Stimulated activated naive CD4-positive, alpha-beta T cell (primary cell): ENCODE measurements at regions not wholly inside any gene's neighbourhood (a gene's known extent, or its start where the extent isn't known, plus 50 kb on each side); places are given as distances from the start of the nearest gene placed in this dataset.

Source experiments
- DNase-seq, 6 experiments: peaks; one replicate each; lab custom pipeline; 2025; lab: John Stamatoyannopoulos, UW

DNA sequence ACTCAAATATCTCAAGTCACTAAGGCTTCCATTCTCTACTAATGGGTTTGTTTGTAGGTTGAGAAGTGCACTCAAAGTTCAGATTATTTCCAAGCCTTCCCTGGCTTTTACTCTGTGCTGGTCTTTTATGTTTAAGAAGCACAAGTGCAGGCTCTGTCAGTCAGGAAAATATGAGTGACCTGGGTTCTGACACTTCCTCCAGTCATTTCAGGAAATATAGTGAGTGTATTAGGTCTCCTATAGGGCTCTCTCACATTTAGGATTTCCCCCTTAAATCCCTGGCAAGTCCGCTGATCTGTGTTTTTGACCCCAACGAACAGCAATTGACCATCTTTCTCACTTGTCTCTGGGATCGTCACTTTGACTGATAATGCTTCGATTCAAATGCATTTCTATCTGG, 210.2 kb downstream of the ARPP21 start:
- DNase-seq = no peak

DNA sequence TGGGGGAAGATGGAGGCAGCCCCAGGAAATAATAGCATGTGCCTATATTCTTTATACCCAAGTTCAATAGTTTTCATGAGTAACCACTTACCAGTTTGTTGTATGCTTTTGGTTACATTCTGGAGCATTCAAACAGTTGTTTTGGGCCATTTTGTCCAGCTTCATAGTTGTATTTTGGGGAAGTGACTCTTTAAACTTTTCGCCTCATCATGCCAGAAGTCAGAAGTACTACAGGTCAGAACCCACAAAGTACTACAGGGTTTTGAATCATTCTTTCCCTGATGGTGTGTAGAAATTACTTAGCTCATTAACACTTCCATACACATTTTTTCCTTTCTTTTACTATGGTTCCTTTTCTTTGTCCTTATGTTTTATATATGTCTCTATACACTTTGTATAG, 210.6 kb downstream of the ARPP21 start:
- no peak for DNase-seq

DNA sequence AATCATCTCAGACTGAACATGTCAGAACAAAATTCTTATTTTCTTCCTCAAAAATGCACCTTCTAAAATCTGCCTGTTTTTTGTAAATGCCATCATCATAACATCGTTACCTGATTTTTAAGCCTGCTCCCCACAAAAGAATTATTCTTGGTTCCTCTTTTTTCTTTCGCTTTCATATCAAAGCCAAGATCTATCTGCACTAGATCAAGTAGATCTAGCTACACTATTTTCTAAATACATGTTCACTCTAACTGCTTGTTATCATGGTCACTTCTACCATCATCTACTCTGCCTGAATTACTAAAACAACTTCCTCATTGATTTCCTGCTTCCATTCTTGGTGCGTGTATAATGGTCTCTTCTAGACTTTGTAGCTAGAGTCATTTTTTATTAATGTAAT, 217.7 kb downstream of the ARPP21 start:
- DNase-seq = no peak

DNA sequence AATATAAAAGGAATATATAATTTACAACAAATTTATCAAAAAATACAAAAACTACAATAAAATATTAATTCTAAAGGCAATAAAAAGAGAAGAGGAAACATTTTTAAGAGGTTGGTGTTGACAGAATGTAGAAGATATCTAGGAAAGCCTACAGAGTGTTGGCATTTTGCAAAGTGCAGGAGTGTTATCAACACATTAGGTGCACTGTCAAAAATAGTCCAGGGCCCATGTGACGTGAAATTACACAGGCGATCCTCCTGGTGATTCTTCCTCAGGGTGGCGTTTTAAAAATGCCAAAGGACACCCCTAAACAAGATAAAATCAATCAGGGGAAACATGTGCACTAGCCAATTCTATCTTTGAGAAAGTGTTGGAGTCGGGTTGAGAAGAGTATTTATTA, 222.7 kb downstream of the ARPP21 start:
- DNase-seq = no peak

DNA sequence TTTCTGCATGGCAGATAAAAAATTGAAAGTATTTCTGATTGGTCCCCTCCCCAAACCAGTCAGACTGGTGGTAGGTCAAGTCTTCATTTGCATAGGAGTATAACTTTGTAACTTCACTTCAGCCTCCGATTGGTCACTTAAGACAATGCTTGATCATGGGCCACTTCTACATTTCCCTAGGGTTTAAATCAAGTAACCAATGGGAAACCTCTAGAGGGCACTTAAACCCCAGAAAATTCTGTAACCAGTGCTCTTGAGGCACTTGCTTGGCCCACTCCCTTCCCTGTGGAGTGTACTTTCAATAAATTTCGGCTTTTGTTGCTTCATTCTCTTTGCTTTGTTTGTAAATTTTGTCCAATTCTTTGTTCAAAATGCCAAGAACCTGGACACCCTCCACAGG, 225.5 kb downstream of the ARPP21 start:
- no peak for DNase-seq

DNA sequence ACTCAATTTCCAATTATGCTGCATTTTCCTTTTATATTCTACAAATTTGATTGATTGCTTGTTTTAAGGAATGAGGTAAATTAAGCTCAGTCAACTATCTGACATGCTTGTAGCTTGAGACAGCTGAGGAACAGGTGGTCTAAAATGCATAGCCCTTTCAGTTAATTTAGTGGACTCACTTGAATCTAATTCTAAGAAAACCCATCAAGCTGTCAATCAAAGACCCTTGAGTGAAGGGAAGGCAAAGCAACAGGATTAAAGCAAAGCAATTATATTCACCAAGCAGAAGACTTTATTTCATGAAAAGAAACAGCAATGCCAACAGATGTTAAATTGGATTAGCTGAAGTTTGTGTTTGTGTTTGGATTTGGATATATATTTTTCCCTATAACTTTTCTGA, 228.5 kb downstream of the ARPP21 start:
- no peak for DNase-seq

DNA sequence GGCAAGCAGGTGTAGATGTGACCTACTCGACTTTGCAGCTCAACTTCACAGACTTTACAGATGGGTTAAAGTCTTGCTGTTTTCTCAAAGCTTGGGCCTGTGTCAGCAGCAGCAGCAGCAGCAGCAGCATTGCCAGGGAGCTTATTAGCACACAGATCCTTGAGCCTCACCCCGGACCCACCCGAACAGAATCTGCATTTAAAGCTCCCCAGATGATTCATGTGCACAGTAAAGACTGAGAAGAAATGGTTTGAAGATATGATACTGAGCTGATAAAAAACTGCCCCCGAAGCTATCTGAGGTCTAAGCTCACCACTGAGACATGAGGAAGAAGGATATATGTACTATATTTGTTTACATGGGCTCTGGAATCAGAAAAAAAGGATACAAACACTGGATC, 231.7 kb downstream of the ARPP21 start:
- DNase-seq = no peak

DNA sequence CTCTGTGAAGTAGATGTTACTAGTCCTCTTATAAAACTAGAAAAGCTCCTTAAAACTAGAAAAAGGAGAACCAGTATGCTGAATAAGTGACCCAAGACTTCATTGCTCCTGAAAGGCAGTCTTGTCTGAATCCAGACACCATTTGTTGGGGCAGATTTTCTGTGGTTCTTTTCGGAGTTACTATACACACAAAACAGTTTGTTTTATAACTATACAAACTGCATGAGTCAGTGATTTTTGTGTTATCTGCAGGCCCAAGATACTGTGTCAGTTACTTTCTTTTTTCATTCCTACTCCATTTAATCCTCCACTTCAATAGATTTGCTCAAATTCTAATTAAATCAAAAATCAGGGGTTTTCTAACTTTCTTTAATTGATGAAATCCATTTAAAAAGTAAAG, 244.6 kb downstream of the ARPP21 start:
- no peak for DNase-seq

DNA sequence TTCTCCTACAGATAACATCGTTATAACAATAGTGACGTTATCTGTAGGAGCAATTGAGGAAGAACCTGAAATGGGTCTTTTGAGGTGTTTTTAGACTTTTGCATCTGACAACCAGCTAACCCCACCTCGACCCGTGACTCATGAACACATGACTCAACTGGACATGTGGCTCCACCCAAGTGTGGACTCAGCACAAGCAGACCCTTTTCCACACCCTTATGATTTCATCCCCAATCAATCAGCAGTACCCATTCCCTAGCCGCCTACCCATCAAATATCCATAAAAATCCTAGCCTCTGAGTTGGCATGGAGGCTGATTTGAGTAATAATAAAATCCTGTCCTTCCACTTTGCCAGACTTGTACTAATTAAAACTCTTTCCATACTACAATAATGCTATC, 255.4 kb downstream of the ARPP21 start:
- DNase-seq = no peak

DNA sequence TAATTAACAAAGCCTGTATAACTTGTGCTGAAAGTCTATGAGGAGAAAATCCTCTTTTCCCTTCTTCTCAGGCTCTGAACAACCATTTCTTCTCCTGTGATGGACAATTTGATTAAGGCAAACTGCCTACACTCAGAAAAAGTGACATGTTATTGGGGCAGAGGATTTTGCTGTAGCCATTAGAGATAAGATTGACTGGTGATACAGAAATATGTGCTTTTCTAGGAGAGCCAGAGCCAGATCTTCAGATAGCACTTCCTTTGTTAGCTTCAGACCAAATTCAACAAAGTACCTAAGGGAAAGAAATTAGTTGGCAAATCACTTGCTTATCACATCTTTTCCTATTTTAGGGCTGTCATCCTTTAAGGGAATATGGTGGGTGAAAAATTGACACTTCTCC, 259.9 kb downstream of the ARPP21 start:
- DNase-seq = no peak

DNA sequence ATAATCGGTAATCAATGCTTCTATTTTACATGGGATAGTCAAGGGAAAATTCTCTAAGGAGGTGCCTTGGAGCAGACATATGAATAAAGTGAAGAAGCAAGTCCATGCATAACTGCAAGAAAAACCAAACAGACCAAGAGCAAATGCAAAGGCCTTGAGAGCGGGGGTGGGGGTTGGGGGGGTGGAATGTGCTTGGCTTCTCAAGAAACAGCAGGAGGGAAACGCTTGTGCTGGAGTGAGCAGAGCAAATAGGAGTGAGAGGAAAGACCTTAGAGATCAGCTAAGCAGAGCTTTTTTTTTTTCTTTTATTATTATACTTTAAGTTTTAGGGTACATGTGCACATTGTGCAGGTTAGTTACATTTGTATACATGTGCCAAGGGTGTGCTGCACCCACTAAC, 260.8 kb downstream of the ARPP21 start:
- DNase-seq = no peak

DNA sequence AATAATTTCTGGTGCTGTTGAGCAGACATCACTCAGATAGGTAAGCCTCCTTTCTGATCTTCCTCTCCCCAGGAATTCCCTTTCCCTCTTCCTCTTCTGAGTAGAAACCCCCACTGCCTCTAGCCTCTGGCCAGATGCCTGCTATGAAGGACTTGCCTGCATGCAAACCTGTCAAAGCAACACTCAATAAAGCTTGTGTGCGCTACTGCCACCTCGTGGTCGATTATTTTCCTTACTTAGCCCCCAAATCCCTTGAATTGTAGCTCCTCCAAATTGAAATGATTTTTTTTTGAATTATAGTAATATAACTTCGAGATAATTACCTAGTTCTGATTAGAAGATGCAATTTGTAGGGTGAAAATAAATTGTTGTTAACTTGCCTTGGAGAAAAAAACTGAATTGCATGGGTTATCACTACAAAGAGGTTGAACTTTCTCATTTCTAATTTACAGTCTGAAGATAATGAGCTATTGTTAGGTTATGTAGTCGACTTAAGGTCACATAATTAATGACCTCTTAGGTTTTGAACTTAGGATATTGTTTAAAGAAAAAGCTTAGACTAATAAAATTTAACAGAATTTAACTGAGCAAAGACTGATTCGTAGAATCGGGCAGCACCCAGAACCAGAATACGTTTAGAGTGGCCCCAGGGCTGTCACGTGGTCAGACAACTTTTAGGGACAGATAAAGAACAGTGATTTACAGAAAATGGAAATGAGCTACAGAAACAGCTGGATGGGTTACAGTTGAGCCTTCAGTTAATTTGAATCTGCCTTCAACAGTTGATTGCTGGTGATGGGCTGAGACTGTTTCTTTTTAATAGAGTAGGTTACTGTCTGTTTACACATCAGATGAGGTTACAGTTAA, 269.3 kb downstream of the ARPP21 start:
- peak in 5 of 6 experiments; percentile 0 to 21 (median 10) for DNase-seq

DNA sequence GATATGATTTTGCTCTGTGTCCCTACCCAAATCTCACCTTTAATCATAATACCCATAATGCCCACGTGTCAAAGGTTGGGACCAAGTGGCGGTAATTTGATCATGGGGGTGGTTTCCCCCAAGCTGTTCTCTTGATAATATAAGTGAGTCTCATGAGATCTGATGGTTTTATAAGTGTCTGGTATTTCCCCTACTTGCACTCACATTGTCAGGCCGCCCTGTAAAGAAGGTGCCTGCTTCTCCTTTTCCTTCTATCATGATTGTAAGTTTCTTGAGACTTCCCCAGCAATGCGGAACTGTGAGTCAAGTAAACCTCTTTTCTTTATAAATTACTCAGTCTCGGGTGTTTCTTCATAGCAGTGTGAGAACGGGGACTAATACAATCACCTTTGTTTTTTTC, 279.8 kb downstream of the ARPP21 start:
- no peak for DNase-seq

DNA sequence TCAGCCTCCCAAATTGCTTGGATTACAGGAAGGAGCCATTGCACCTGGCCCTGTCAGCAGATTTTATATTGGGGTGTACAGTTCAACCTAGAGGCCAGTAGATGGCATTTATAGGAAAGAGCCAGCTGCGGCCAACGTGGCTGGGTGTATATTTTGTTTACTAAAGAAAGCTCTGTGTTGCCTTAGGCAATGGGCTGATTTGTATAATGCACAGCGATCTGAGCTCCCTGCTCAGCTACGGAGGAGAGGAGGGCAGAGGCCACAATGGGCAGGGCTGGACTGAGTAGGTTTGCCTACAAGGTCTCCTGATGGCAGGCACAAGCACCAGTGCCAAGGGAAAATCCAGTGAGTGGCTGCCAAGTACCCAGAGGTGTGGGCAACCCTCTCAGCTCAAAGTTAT, 282.4 kb downstream of the ARPP21 start:
- no peak for DNase-seq

DNA sequence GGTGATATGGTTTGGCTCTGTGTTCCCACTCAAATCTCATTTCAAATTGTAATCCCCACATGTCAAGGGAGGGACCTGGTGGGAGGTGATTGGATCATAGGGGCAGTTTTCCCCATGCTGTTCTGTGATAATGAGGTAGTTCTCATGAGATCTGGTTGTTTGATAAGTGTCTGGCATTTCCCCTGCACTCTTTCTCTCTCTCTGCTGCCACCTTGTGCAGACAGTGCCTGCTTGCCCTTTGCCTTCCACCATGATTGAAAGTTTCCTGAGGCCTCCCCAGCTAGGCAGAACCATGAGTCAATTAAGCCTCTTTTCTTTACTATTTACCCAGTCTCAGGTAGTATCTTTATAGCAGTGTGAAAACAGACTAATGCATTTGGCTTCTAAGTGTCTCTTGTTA, 284.7 kb downstream of the ARPP21 start:
- DNase-seq = peak in 1 of 6 experiments; percentile 0

DNA sequence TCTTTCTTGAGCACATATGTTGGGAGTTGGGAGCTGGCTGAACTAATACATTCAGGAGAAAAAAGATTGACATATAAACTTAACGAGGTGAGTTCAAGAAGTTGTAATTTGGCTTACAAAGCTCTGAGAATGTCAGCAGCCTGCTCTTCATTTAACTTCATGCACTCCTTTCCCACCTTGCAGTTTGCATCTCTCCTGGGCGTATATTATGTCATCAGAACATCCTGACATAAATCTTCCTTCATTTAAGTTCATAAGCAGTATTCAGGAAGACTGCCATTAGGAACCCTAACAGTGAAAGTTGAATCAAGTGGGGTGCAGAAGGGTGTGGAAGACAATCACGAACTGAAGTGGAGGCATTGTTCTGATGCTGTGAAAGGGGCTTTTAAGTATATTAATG, 288.1 kb downstream of the ARPP21 start:
- DNase-seq = no peak

DNA sequence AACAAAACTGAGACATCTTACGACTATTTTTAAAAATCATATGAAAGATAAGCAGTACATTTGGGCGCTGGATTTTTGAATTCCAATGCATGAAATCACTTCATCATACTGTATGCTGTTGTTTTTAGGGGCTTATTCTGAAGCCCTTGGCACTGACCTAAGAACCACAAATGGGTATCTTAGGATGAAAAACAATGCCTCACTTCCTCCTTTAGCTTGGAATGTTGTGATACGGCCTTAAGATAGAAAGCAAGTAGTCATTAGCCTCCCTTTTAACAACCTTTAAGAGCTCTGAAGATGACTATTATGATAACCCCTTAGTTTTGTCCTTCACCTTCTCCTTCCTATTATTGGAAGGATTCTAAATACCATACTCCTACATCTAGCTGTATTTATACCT, 289.8 kb downstream of the ARPP21 start:
- DNase-seq = no peak

DNA sequence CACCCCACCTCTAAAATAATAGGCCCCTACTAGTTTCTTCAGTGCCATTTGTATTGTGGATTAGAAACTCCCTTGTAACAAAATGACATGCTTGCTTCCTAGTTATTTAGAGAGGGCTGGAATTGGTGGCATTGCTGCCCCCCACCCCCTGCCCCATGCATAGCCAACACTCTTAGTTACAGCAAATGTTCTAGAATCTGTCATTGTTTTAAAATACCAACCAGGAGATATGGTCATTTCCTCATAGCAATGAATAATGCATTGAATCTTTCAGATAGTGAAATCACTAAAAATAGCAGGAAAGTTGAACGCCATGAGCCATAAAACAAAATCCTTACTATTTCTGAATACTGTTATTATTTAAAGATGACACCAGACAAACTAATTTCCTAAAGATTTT, 292.5 kb downstream of the ARPP21 start:
- no peak for DNase-seq

DNA sequence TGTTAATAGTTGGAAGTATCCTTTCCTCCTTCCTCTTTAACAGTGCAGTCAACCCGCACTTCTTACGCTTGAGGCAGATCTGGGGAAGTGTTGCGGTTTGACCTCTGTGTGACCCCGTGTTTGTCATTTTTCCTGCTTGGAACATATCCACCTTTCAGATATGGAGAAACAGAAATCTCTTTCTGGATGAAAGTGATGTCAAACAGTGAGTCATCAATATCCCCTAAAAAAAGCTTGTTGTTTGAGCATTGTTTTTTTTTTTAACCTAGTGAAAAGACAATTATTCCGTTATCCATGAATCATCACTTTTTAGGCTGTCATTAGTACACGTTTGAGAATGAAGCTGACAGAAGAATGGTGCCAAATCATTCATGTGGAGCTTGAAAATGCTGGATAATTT, 293.7 kb downstream of the ARPP21 start:
- no peak for DNase-seq

DNA sequence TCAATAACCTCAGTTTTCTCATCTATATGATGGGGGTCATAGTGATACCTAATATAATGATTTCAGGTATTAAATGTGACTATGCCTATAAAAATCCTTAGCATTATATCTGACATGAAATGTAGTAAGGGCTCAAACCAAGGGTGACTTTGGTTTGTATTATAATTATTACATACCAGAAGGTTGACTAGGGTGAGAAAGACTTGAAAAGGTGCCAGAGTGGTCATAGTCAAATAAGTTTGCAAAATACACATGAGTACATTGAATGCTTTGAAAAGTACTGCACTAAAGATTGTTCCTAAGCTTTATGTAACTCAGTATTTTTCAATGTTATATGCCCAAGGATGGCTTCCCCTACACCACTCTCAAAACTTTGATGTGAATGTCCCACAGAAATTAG, 297.2 kb downstream of the ARPP21 start:
- no peak for DNase-seq

DNA sequence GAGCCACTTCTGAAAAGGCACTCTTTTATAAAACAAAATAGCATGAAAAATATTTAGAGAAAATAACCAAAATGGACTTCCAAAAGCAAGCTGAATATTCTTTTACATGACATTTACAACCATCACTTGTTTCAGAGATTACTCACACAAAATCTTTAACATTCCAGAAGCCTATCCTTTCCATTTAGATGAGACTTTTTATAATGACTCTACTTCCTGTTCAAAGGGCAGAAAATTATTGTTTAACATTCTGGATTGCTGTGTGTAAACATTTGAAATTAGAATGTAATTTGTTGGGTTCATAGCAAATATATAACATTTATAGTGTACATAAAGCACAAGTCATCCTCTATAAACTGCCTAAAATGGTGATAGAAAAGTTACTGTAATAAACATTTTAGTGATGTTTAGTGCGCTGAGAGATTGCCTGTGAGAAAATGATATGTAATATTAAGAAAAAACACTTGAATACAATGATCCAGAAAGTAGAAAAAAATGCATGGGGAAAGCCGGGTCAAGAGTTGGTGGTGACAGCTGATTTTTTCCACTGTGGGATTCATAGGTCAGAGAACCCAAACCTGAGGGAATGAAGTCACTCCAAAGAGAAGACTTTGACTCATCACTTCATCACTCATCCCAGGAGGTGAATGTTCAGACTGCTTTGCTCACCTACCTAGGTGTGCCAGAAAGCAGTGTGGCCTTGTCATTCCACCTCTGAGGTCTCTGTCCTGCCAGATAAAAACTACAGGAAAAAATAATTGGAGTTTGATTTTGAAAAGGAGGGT, 305.8 kb downstream of the ARPP21 start:
- DNase-seq = no peak

DNA sequence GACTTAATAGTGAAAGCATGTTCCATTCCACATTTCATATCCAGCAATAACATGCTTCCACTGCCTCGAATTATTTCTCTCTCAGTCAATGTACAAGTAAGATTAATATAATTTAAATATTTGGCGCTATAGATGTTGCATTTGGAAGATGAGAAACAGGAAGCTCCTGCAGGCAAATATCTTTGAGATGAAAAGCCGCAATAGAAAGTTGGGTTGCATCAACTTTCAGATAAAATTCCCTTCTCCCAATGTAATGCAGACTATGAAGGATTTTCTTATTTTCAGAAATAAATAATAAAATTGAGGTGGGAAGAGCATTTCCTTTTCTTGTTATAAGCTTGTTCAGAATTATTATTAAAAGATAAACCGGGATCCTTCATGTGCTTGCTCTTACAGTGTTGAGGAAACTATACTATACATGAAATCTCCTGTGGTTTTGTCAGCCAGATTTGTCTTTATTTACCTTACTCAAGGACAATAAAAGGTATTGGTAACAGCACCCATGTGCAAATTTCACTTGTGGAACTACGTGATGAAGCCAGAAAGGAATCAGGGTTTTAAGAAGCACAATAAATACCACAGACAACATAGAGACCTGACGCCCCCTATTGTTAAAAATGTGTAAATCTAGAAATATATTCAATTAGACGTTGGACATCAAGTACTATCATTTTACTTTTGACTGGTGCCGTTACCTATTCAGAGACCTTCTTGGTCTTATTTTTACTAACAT, 307.0 kb downstream of the ARPP21 start:
- DNase-seq = no peak
